IMR-90 (cell line): ENCODE measurements at regions not wholly inside any gene's neighbourhood (a gene's known extent, or its start where the extent isn't known, plus 50 kb on each side); places are given as distances from the start of the nearest gene placed in this dataset.

Experiments
- ATAC-seq: fragments of 200-7000 bp; cut with Tn5 transposase; 2 replicates; pipeline ENCODE4 v1.9.1; 2020; ENCODE audit warnings: low read depth, mild to moderate bottlenecking, moderate library complexity
- BruUV-seq: library from RNA; stranded (reverse); fragments of 400-500 nt; replicated peaks from 2 replicates; lab custom pipeline; 2021; lab: Mats Ljungman, UMichigan
- CTCF ChIA-PET: fragments of 300-600 bp; formaldehyde crosslinking; extraction: SDS; loops from one replicate; lab custom pipeline; 2021; ENCODE audit warnings: antibody characterized with exemption; lab: Yijun Ruan, JAX
- POLR2A ChIA-PET: fragments of 300-600 bp; sonication (Branson Sonifier 250); formaldehyde crosslinking; loops from one replicate; lab custom pipeline; 2022; ENCODE audit warnings: antibody characterized with exemption; ENCODE audit not compliant: unreplicated experiment; lab: Charles Lee
- DNase-seq: peaks from one replicate; pipeline ENCODE4 v3.0.0; 2013
- H2AFZ ChIP-seq: replicated peaks from 2 replicates; pipeline ENCODE3; 2013; ENCODE audit warnings: low read length, mild to moderate bottlenecking; ENCODE audit not compliant: poor library complexity
- H2AK5ac ChIP-seq: 2 replicates; pipeline ENCODE4 v1.6.1; 2013; ENCODE audit warnings: low read depth, low read length, inconsistent platforms
- H2AK9ac ChIP-seq: replicated peaks from 2 replicates; pipeline ENCODE3; 2013; ENCODE audit warnings: mild to moderate bottlenecking, low read depth, low read length, moderate library complexity; ENCODE audit not compliant: poor library complexity
- H2BK120ac ChIP-seq: 2 replicates; pipeline ENCODE4 v1.6.1; 2013; ENCODE audit warnings: low read depth, low read length, inconsistent platforms
- H2BK15ac ChIP-seq: 3 replicates; pipeline ENCODE4 v1.6.1; 2013; ENCODE audit warnings: low read depth, low read length, inconsistent platforms
- H2BK20ac ChIP-seq: 2 replicates; pipeline ENCODE4 v1.6.1; 2013; ENCODE audit warnings: low read depth, mild to moderate bottlenecking, inconsistent platforms, low read length, moderate library complexity
- H2BK5ac ChIP-seq: 2 replicates; pipeline ENCODE4 v1.6.1; 2013; ENCODE audit warnings: mild to moderate bottlenecking, low read depth, low read length, inconsistent platforms; ENCODE audit not compliant: poor library complexity, severe bottlenecking
- H3K14ac ChIP-seq: replicated peaks from 2 replicates; pipeline ENCODE4 v1.6.1; 2013; ENCODE audit warnings: low read depth, low read length, inconsistent platforms
- H3K18ac ChIP-seq: 2 replicates; pipeline ENCODE4 v1.6.1; 2013; ENCODE audit warnings: low read depth, low read length, control low read depth
- H3K23ac ChIP-seq: 2 replicates; pipeline ENCODE4 v1.6.1; 2013; ENCODE audit warnings: low read depth, low read length, inconsistent platforms
- H3K27ac ChIP-seq: 2 replicates; pipeline ENCODE4 v1.5.1; 2013; ENCODE audit warnings: mild to moderate bottlenecking, control low read depth, low read length; ENCODE audit not compliant: insufficient read depth
- H3K27me3 ChIP-seq: 2 replicates; pipeline ENCODE4 v1.6.1; 2013; ENCODE audit warnings: low read length; ENCODE audit not compliant: control insufficient read depth, insufficient read depth
- H3K36me3 ChIP-seq: 2 replicates; pipeline ENCODE4 v1.6.1; 2013; ENCODE audit warnings: low read length, mixed read lengths; ENCODE audit not compliant: control insufficient read depth, insufficient read depth
- H3K4ac ChIP-seq: 2 replicates; pipeline ENCODE4 v1.6.1; 2013; ENCODE audit warnings: low read depth, low read length, inconsistent platforms
- H3K4me1 ChIP-seq: 2 replicates; pipeline ENCODE4 v1.6.1; 2013; ENCODE audit warnings: low read length, mixed read lengths; ENCODE audit not compliant: control insufficient read depth, insufficient read depth
- H3K4me2 ChIP-seq: 2 replicates; pipeline ENCODE4 v1.6.1; 2013; ENCODE audit warnings: low read depth, mild to moderate bottlenecking, control low read depth, low read length, moderate library complexity
- H3K4me3 ChIP-seq: 2 replicates; pipeline ENCODE4 v1.5.1; 2013; ENCODE audit warnings: low read depth, mild to moderate bottlenecking, control low read depth, low read length, moderate library complexity; ENCODE audit not compliant: insufficient read depth
- H3K56ac ChIP-seq: 2 replicates; pipeline ENCODE4 v1.6.1; 2013; ENCODE audit warnings: low read length, inconsistent platforms; ENCODE audit not compliant: insufficient read depth; ENCODE audit errors: extremely low read depth
- H3K79me1 ChIP-seq, 2 experiments: 2 replicates each; pipeline ENCODE4 v1.6.1; 2013; ENCODE audit warnings: low read length in 2 of 2, inconsistent platforms in 1 of 2, low read depth in 1 of 2
- H3K9ac ChIP-seq: 2 replicates; pipeline ENCODE4 v1.6.1; 2013; ENCODE audit warnings: low read depth, low read length, control low read depth
- H3K9me1 ChIP-seq: 2 replicates; pipeline ENCODE4 v1.6.1; 2013; ENCODE audit warnings: low read length, inconsistent platforms; ENCODE audit not compliant: insufficient read depth
- H3K9me3 ChIP-seq: 2 replicates; pipeline ENCODE4 v1.6.1; 2013; ENCODE audit warnings: low read length; ENCODE audit not compliant: control insufficient read depth, insufficient read depth
- H4K20me1 ChIP-seq: 2 replicates; pipeline ENCODE4 v1.6.1; 2013; ENCODE audit warnings: low read length, inconsistent platforms; ENCODE audit not compliant: insufficient read depth
- H4K5ac ChIP-seq: 2 replicates; pipeline ENCODE4 v1.6.1; 2013; ENCODE audit warnings: mild to moderate bottlenecking, low read depth, low read length, control low read depth
- H4K8ac ChIP-seq, 2 experiments: 2 replicates each; pipeline ENCODE4 v1.6.1; 2013; ENCODE audit warnings: low read depth in 2 of 2, low read length in 2 of 2, control low read depth in 1 of 2, inconsistent platforms in 1 of 2
- H4K91ac ChIP-seq: 2 replicates; pipeline ENCODE4 v1.6.1; 2013; ENCODE audit warnings: low read depth, low read length, inconsistent platforms; ENCODE audit not compliant: insufficient read depth
- CEBPB ChIP-seq: IDR thresholded peaks from 2 replicates; pipeline ENCODE4 v1.6.1; 2012; ENCODE audit warnings: low read depth, low read length, improper control_type of control experiment
- FOS ChIP-seq: fragments of 150-350 bp; IDR thresholded peaks from 2 replicates; pipeline ENCODE4 v1.6.1; 2016; ENCODE audit warnings: low read depth, low read length
- MAZ ChIP-seq: IDR thresholded peaks from 2 replicates; pipeline ENCODE4 v1.6.1; 2012; ENCODE audit warnings: low read depth, mild to moderate bottlenecking, low read length, improper control_type of control experiment, moderate library complexity, borderline replicate concordance
- MXI1 ChIP-seq: IDR thresholded peaks from 2 replicates; pipeline ENCODE4 v1.6.1; 2012; ENCODE audit warnings: low read depth, mild to moderate bottlenecking, low read length, moderate library complexity, borderline replicate concordance
- NFE2L2 ChIP-seq: fragments of 150-350 bp; IDR thresholded peaks from 2 replicates; pipeline ENCODE4 v1.6.1; 2016; ENCODE audit warnings: low read depth, mild to moderate bottlenecking, low read length
- RAD21 ChIP-seq: IDR thresholded peaks from 2 replicates; pipeline ENCODE4 v1.6.1; 2012; ENCODE audit warnings: low read length, improper control_type of control experiment
- RFX5 ChIP-seq: IDR thresholded peaks from 2 replicates; pipeline ENCODE4 v1.8.0; 2012; ENCODE audit warnings: low read depth, mild to moderate bottlenecking, low read length, moderate library complexity
- SMC3 ChIP-seq: fragments of 150-350 bp; IDR thresholded peaks from 2 replicates; pipeline ENCODE4 v1.6.1; 2016; ENCODE audit warnings: low read depth, mild to moderate bottlenecking, antibody characterized with exemption, low read length, moderate library complexity
- WGBS, 2 experiments: methylation state at CpG; one replicate each; pipeline versions ENCODE4 v1.1.5 to v1.1.7; 2013; ENCODE audit warnings: missing lambda C conversion rate in 2 of 2; ENCODE audit not compliant: insufficient read length in 1 of 2; ENCODE audit errors: extremely low coverage in 2 of 2; 5-methylcytosine and 5-hydroxymethylcytosine counted together
- dilution Hi-C: fragments of 300-500 bp; cut with HindIII; formaldehyde crosslinking; loops from one replicate; pipeline ENCODE4 v1.14.3; 2018; ENCODE audit warnings: low sequenced_read_pairs; ENCODE audit not compliant: unreplicated experiment
- in situ Hi-C: fragments of 300-500 bp; cut with MboI; formaldehyde crosslinking; loops from 3 replicates; pipeline ENCODE4 v1.14.3; 2019; ENCODE audit warnings: low sequenced_read_pairs, inconsistent platforms, mixed read lengths
- intact Hi-C: fragments of 100-400 bp; cut with micrococcal nuclease; formaldehyde crosslinking; loops from 2 replicates; pipeline ENCODE4 v1.10.0; 2022
- TF ChIP-seq, protein P1 (sequence below): fragments of 150-350 bp; IDR thresholded peaks from 2 replicates; pipeline ENCODE4 v1.6.1; 2017; ENCODE audit warnings: mild to moderate bottlenecking, antibody characterized with exemption, low read length, low read depth
- TF ChIP-seq, protein P2 (sequence below): fragments of 150-350 bp; IDR thresholded peaks from 2 replicates; pipeline ENCODE4 v1.6.1; 2016; ENCODE audit warnings: low read depth, mild to moderate bottlenecking, low read length, moderate library complexity, borderline replicate concordance

DNA sequence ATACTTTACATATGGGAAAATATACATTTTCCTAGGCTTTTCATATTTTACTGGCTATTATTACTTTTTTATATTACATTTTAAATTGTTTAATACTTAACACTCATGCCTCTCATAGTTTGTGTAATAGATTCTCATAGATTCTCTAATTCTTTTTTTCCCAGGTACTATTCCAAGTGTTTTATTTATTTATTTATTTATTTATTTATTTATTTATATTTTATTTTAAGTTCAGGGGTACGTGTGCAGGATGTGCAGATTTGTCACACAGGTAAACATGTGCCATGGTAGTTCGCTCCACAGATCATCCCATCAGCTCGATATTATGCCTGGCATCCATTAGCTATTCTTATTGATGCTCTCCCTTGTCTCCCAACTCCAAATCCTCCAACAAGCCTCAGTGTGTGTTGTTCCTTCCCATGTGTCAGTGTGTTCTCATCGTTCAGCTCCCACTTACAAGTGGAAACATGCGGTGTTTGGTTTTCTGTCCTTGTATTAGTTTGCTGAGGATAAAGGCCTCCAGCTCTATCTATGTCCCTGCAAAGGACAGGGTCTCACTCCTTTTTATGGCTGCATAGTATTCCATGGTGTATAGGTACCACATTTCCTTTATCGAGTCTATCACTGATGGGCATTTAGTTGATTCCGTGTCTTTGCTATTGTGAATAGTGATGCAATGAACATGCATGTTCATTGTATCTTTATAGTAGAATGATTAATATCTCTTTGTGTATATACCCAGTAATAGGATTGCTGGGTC, 205.4 kb upstream of the P2RY1 start:
- Histone ChIP-seq H4K8ac (no peak overlapping the region), H3K56ac (no peak overlapping the region), H3K4ac (no peak overlapping the region), H4K91ac (no peak overlapping the region), H3K4me3 (no peak overlapping the region), H2AK9ac (no peak overlapping the region), H3K27me3 (no peaks in the 10 kb centered on the region), H4K5ac (no peak overlapping the region), H3K36me3 (no peaks in the 10 kb centered on the region), H3K23ac (no peak overlapping the region), H3K4me1 (no peaks in the 10 kb centered on the region), H3K27ac (no peak overlapping the region), H2BK5ac (no peak overlapping the region), H2BK120ac (no peak overlapping the region), H4K20me1 (no peaks in the 10 kb centered on the region), H3K14ac (no peak overlapping the region), H3K18ac (no peak overlapping the region), H2BK15ac (no peak overlapping the region), H3K9me1 (no peaks in the 10 kb centered on the region), H3K9ac (no peak overlapping the region), H3K79me1 (no peaks in the 10 kb centered on the region), H2BK20ac (no peak overlapping the region), H3K9me3 (no peaks in the 10 kb centered on the region), H2AK5ac (no peak overlapping the region), H2AFZ (no peak overlapping the region), H3K4me2 (no peak overlapping the region)
- in situ Hi-C loops = no loop called here
- dilution Hi-C loops = no loop called here
- no peak for DNase-seq
- no TSS peak for BruUV-seq
- no CpG with 5 or more reads among the region's 7 CpGs for WGBS, 2 experiments
- CTCF ChIA-PET = interaction anchor here (0.6 kb wide), 1 partner anchor 14 kb away, joined by 3 read pairs; no protein-coding TSS in a partner anchor
- no peak for ATAC-seq
- intact Hi-C loops = no loop called here
- no peak for TF ChIP-seq CEBPB
- TF ChIP-seq, protein P1, sequence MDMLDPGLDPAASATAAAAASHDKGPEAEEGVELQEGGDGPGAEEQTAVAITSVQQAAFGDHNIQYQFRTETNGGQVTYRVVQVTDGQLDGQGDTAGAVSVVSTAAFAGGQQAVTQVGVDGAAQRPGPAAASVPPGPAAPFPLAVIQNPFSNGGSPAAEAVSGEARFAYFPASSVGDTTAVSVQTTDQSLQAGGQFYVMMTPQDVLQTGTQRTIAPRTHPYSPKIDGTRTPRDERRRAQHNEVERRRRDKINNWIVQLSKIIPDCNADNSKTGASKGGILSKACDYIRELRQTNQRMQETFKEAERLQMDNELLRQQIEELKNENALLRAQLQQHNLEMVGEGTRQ = no peak
- TF ChIP-seq MAZ = no peak
- TF ChIP-seq, protein P2, sequence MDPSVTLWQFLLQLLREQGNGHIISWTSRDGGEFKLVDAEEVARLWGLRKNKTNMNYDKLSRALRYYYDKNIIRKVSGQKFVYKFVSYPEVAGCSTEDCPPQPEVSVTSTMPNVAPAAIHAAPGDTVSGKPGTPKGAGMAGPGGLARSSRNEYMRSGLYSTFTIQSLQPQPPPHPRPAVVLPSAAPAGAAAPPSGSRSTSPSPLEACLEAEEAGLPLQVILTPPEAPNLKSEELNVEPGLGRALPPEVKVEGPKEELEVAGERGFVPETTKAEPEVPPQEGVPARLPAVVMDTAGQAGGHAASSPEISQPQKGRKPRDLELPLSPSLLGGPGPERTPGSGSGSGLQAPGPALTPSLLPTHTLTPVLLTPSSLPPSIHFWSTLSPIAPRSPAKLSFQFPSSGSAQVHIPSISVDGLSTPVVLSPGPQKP = no peak
- no peak for TF ChIP-seq RAD21
- TF ChIP-seq MXI1 = no peak
- no peak for TF ChIP-seq NFE2L2
- TF ChIP-seq SMC3 = no peak
- no peak for TF ChIP-seq RFX5
- no peak for TF ChIP-seq FOS
- POLR2A ChIA-PET = no interaction called here
